ENCODE measurements at regions not wholly inside any gene's neighbourhood (a gene's known extent, or its start where the extent isn't known, plus 50 kb on each side); places are given as distances from the start of the nearest gene placed in this dataset.
"Not testable (repeated sequence)": the region's sequence is repeated elsewhere in the genome, so short reads cannot be mapped to it uniquely, and the experiment has no call there.

- no peak for DNase-seq (ENCODE audit: low read depth in 2 of 2)
Observed at GRCh38 chr9:38128752-38129270, 59.8 kb upstream of the SHB start.

- no peak for DNase-seq (ENCODE audit: low read depth in 2 of 2)
Observed at GRCh38 chr9:38127271-38127839, 58.3 kb upstream of the SHB start.

- no peak for DNase-seq (ENCODE audit: low read depth in 2 of 2)
Observed at GRCh38 chr9:38126730-38127129, 57.7 kb upstream of the SHB start.

GRCh38 chr9:38125889-38126288 is 56.9 kb upstream of the SHB start:
- no peak for DNase-seq (ENCODE audit: low read depth in 2 of 2)

GRCh38 chr9:38123359-38123758 is 54.3 kb upstream of the SHB start:
- DNase-seq (ENCODE audit: low read depth in 2 of 2) = not testable (repeated sequence)

- DNase-seq (ENCODE audit: low read depth in 2 of 2) = no peak
Observed at GRCh38 chr9:38120961-38121360, 51.9 kb upstream of the SHB start.

GRCh38 chr9:38119560-38120236 is 50.7 kb upstream of the SHB start:
- DNase-seq (ENCODE audit: low read depth in 2 of 2) = no peak

- no peak for DNase-seq (ENCODE audit: low read depth in 2 of 2)
Observed at GRCh38 chr9:38118862-38119438, 49.9 kb upstream of the SHB start.

Data from fibroblast of skin of left quadriceps (primary cell).